ENCODE measurements at regions not wholly inside any gene's neighbourhood (a gene's known extent, or its start where the extent isn't known, plus 50 kb on each side); places are given as distances from the start of the nearest gene placed in this dataset.

DNA sequence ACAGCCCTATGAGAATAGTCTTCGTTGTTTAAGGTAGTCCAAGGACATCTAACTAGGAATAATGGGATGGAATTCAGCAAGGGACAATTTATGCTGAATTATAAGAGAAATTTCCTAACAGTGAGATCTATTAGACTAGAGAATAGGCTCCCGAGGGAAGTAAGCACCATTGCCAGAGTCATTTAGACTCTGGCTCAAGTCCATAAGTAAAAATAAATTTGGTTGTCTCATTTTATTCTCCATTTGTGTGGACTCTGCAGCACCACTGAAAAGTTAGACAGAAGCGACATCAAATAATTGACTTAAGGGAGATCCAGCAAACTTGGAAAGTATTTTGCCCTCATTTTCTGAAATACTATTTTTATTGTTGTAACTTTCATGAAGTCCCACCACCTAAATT is 129.3 kb upstream of the SMIM21 start:
- no peak for TF ChIP-seq CTCF (IDR thresholded peaks at IDR 0.05)
- TF ChIP-seq POLR2A (IDR thresholded peaks at IDR 0.05): no peak
